ENCODE measurements at regions not wholly inside any gene's neighbourhood (a gene's known extent, or its start where the extent isn't known, plus 50 kb on each side); places are given as distances from the start of the nearest gene placed in this dataset.

- TF ChIP-seq ZNF331 (CRISPR knock-in tag; IDR thresholded peaks at IDR 0.05; ENCODE audit: low read depth) = no peak
- TF ChIP-seq STAT1 (IDR thresholded peaks at IDR 0.05; ENCODE audit: unreplicated experiment) = no peak
- TF ChIP-seq ETS1 (IDR thresholded peaks at IDR 0.05) = no peak
- TF ChIP-seq NANOG (IDR thresholded peaks at IDR 0.05; ENCODE audit: borderline replicate concordance) = no peak
- no peak for TF ChIP-seq ZNF114 (CRISPR knock-in tag; IDR thresholded peaks at IDR 0.05)
- TF ChIP-seq CTCF (conservative IDR thresholded peaks at IDR 0.05; ENCODE audit: low read depth in 2 of 2) = no peak
- TF ChIP-seq REST (IDR thresholded peaks at IDR 0.05; ENCODE audit: unreplicated experiment) = no peak
- TF ChIP-seq POLR2AphosphoS5 (IDR thresholded peaks at IDR 0.05; ENCODE audit: low read depth) = no peak
- Mint-ChIP-seq H3K4me1 (peaks cover 3% of the 10 kb centered on the region; the same call in 2 of the 3 replicates), H3K4me3 (no peak overlapping the region), H3K36me3 (ENCODE audit: low read depth) (no peaks in the 10 kb centered on the region), H3K27me3 (ENCODE audit: insufficient read depth, low read depth, poor library complexity) (peaks cover 1% of the 10 kb centered on the region), H3K9me3 (peaks cover 9% of the 10 kb centered on the region; the same call in 1 of the 3 replicates), H3K27ac (no peak overlapping the region)
- Histone ChIP-seq H4K20me1 (replicated peaks; ENCODE audit: insufficient read depth) (no peaks in the 10 kb centered on the region), H3K79me2 (replicated peaks; ENCODE audit: insufficient read depth) (no peaks in the 10 kb centered on the region), H3K4me3 (no peak overlapping the region), H3K36me3 (ENCODE audit: insufficient read depth) (no peaks in the 10 kb centered on the region), H3K4me1 (ENCODE audit: insufficient read depth) (no peaks in the 10 kb centered on the region), H3K27ac (ENCODE audit: low read depth) (no peak overlapping the region), H3K4me2 (no peak overlapping the region), H2AFZ (no peak overlapping the region), H3K9me2 (ENCODE audit: insufficient read depth) (0 out of 2 replicates have a peak, but pooled peaks cover 10% of the 10 kb centered on the region), H3F3A (replicated peaks; ENCODE audit: low read depth) (no peaks in the 10 kb centered on the region), H3K27me3 (ENCODE audit: insufficient read depth) (no peaks in the 10 kb centered on the region)
- DNase-seq (ENCODE audit: low spot score) (no peak), ATAC-seq (no peak)
Observed at GRCh38 chr7:41247143-41247865, 455.6 kb downstream of the INHBA start.

GRCh38 chr7:41245916-41246315, 457.0 kb downstream of the INHBA start:
- no peak overlapping the region for H3K27ac ChIP-seq (ENCODE audit: low read depth)
- Mint-ChIP-seq H3K4me1 (peaks cover 3% of the 10 kb centered on the region; the same call in 2 of the 3 replicates), H3K9me3 (peaks cover 4% of the 10 kb centered on the region; the same call in 1 of the 3 replicates), H3K27ac (no peak overlapping the region), H3K36me3 (ENCODE audit: low read depth) (no peaks in the 10 kb centered on the region), H3K4me3 (no peak overlapping the region), H3K27me3 (ENCODE audit: insufficient read depth, low read depth, poor library complexity) (peaks cover 1% of the 10 kb centered on the region)
- no peak overlapping the region for H3K4me3 ChIP-seq
- no peak for ATAC-seq
- H3F3A ChIP-seq (replicated peaks; ENCODE audit: low read depth) = no peaks in the 10 kb centered on the region
- no peaks in the 10 kb centered on the region for H4K20me1 ChIP-seq (replicated peaks; ENCODE audit: insufficient read depth)
- no peaks in the 10 kb centered on the region for H3K27me3 ChIP-seq (ENCODE audit: insufficient read depth)
- DNase-seq (ENCODE audit: low spot score) = no peak
- no peaks in the 10 kb centered on the region for H3K4me1 ChIP-seq (ENCODE audit: insufficient read depth)
- no peak overlapping the region for H2AFZ ChIP-seq
- no peaks in the 10 kb centered on the region for H3K36me3 ChIP-seq (ENCODE audit: insufficient read depth)
- H3K9me2 ChIP-seq (ENCODE audit: insufficient read depth) = 0 out of 2 replicates have a peak, but pooled peaks cover 8% of the 10 kb centered on the region
- H3K4me2 ChIP-seq = no peak overlapping the region
- no peaks in the 10 kb centered on the region for H3K79me2 ChIP-seq (replicated peaks; ENCODE audit: insufficient read depth)
- TF ChIP-seq POLR2AphosphoS5 (IDR thresholded peaks at IDR 0.05; ENCODE audit: low read depth) (no peak), CREB1 (CRISPR knock-in tag; IDR thresholded peaks at IDR 0.05; ENCODE audit: low read depth) (no peak), REST (IDR thresholded peaks at IDR 0.05; ENCODE audit: unreplicated experiment) (no peak), CTCF (conservative IDR thresholded peaks at IDR 0.05; ENCODE audit: low read depth in 2 of 2) (no peak), EZH2phosphoT487 (IDR thresholded peaks at IDR 0.05; ENCODE audit: unreplicated experiment) (no peak), STAT1 (IDR thresholded peaks at IDR 0.05; ENCODE audit: unreplicated experiment) (no peak)

Measured in GM23338 (cell line).